ENCODE measurements at regions not wholly inside any gene's neighbourhood (a gene's known extent, or its start where the extent isn't known, plus 50 kb on each side); places are given as distances from the start of the nearest gene placed in this dataset.

- Histone ChIP-seq H3K4me3 (no peak overlapping the region), H3K27ac (no peak overlapping the region), H3K4me1 (replicated peaks in 1 of 2) (no peaks in the 10 kb centered on the region)
- WGBS, 10 experiments = 0 to 100% (median 92%) methylated on average over 1 of the region's 1 CpG; no CpG with 5 or more reads in 3 of the 10 experiments
- no peak for ATAC-seq (replicated peaks in 6 of 8)
- in situ Hi-C loops (cut with MboI; ENCODE audit: low pct_unique_long_range_greater_than_20kb in 2 of 9, low sequenced_read_pairs in 9 of 9, unreplicated experiment in 9 of 9) = no loop called here
Measured at GRCh38 chr7:49346195-49346899, 422.0 kb downstream of the CDC14C start.

- H3K27ac ChIP-seq = no peak overlapping the region
- no peaks in the 10 kb centered on the region for H3K4me1 ChIP-seq (replicated peaks in 1 of 2)
- H3K4me3 ChIP-seq = no peak overlapping the region
- ATAC-seq (replicated peaks in 6 of 8) = no peak
- WGBS, 10 experiments = 0 to 94% (median 60%) methylated on average over 1 to 2 of the region's 2 CpGs; no CpG with 5 or more reads in 3 of the 10 experiments
- in situ Hi-C loops (cut with MboI; ENCODE audit: low pct_unique_long_range_greater_than_20kb in 2 of 9, low sequenced_read_pairs in 9 of 9, unreplicated experiment in 9 of 9) = no loop called here
Measured at GRCh38 chr7:49367072-49367471, 406.4 kb upstream of the VWC2 start.

GRCh38 chr7:49371771-49372170, 401.7 kb upstream of the VWC2 start:
- in situ Hi-C loops (cut with MboI; ENCODE audit: low pct_unique_long_range_greater_than_20kb in 2 of 9, low sequenced_read_pairs in 9 of 9, unreplicated experiment in 9 of 9) = no loop called here
- no peaks in the 10 kb centered on the region for H3K4me1 ChIP-seq (replicated peaks in 1 of 2)
- ATAC-seq (replicated peaks in 6 of 8) = no peak
- H3K27ac ChIP-seq = no peak overlapping the region
- no peak overlapping the region for H3K4me3 ChIP-seq
- 0 to 100% (median 63%) methylated on average over 1 of the region's 1 CpG for WGBS, 10 experiments

GRCh38 chr7:49376817-49377375, 396.5 kb upstream of the VWC2 start:
- H3K4me1 ChIP-seq (replicated peaks in 1 of 2) = no peaks in the 10 kb centered on the region
- H3K4me3 ChIP-seq = no peak overlapping the region
- H3K27ac ChIP-seq = no peak overlapping the region
- in situ Hi-C loops (cut with MboI; ENCODE audit: low pct_unique_long_range_greater_than_20kb in 2 of 9, low sequenced_read_pairs in 9 of 9, unreplicated experiment in 9 of 9) = no loop called here
- peak in 4 of 8 experiments; percentile 57 to 99 (median 99) for ATAC-seq (replicated peaks in 6 of 8)
- WGBS, 10 experiments = 17 to 100% methylated on average over 1 to 2 of the region's 2 CpGs; no CpG with 5 or more reads in 8 of the 10 experiments

- Histone ChIP-seq H3K27ac (no peak overlapping the region), H3K4me3 (no peak overlapping the region), H3K4me1 (replicated peaks in 1 of 2) (peaks cover 0 to 3% of the 10 kb centered on the region in 2 donors)
- WGBS, 10 experiments = 0 to 100% (median 86%) methylated on average over 1 of the region's 1 CpG
- in situ Hi-C loops (cut with MboI; ENCODE audit: low pct_unique_long_range_greater_than_20kb in 2 of 9, low sequenced_read_pairs in 9 of 9, unreplicated experiment in 9 of 9) = no loop called here
- no peak for ATAC-seq (replicated peaks in 6 of 8)
Measured at GRCh38 chr7:49386792-49387191, 386.6 kb upstream of the VWC2 start.

GRCh38 chr7:49389871-49390479, 383.5 kb upstream of the VWC2 start:
- 5 to 55% (median 42%) methylated on average over 2 to 7 of the region's 7 CpGs for WGBS, 10 experiments
- no peak overlapping the region for H3K4me3 ChIP-seq
- H3K27ac ChIP-seq = no peak overlapping the region
- peaks cover 0 to 3% of the 10 kb centered on the region in 2 donors for H3K4me1 ChIP-seq (replicated peaks in 1 of 2)
- in situ Hi-C loops (cut with MboI; ENCODE audit: low pct_unique_long_range_greater_than_20kb in 2 of 9, low sequenced_read_pairs in 9 of 9, unreplicated experiment in 9 of 9) = no loop called here
- ATAC-seq (replicated peaks in 6 of 8) = peak in 6 of 8 experiments; percentile 27 to 69 (median 48)

- in situ Hi-C loops (cut with MboI; ENCODE audit: low pct_unique_long_range_greater_than_20kb in 2 of 9, low sequenced_read_pairs in 9 of 9, unreplicated experiment in 9 of 9) = no loop called here
- no peak for ATAC-seq (replicated peaks in 6 of 8)
Measured at GRCh38 chr7:49396229-49396628, 377.2 kb upstream of the VWC2 start.

GRCh38 chr7:49397750-49398149, 375.7 kb upstream of the VWC2 start:
- Histone ChIP-seq H3K27ac (no peak overlapping the region), H3K4me3 (no peak overlapping the region), H3K4me1 (replicated peaks in 1 of 2) (peaks cover 0 to 14% of the 10 kb centered on the region in 2 donors)
- no peak for ATAC-seq (replicated peaks in 6 of 8)
- WGBS, 10 experiments = 11 to 100% (median 91%) methylated on average over 2 to 4 of the region's 4 CpGs; no CpG with 5 or more reads in 2 of the 10 experiments
- in situ Hi-C loops (cut with MboI; ENCODE audit: low pct_unique_long_range_greater_than_20kb in 2 of 9, low sequenced_read_pairs in 9 of 9, unreplicated experiment in 9 of 9) = no loop called here

More at GRCh38 chr7:49396229-49396628, 377.2 kb upstream of the VWC2 start:
- Histone ChIP-seq H3K4me3 (no peak overlapping the region), H3K4me1 (replicated peaks in 1 of 2) (peaks cover 0 to 14% of the 10 kb centered on the region in 2 donors), H3K27ac (no peak overlapping the region)
- WGBS, 10 experiments = 3 to 100% (median 92%) methylated on average over 1 to 4 of the region's 4 CpGs; no CpG with 5 or more reads in 2 of the 10 experiments

GRCh38 chr7:49398236-49398635, 375.2 kb upstream of the VWC2 start:
- in situ Hi-C loops (cut with MboI; ENCODE audit: low pct_unique_long_range_greater_than_20kb in 2 of 9, low sequenced_read_pairs in 9 of 9, unreplicated experiment in 9 of 9) = no loop called here
- H3K4me1 ChIP-seq (replicated peaks in 1 of 2) = peaks cover 0 to 14% of the 10 kb centered on the region in 2 donors
- no peak overlapping the region for H3K4me3 ChIP-seq
- 0 to 98% (median 75%) methylated on average over 1 to 5 of the region's 5 CpGs for WGBS, 10 experiments
- no peak overlapping the region for H3K27ac ChIP-seq
- ATAC-seq (replicated peaks in 6 of 8) = no peak

GRCh38 chr7:49398746-49399145, 374.7 kb upstream of the VWC2 start:
- WGBS, 10 experiments = 11 to 80% (median 41%) methylated on average over 1 to 3 of the region's 3 CpGs; no CpG with 5 or more reads in 4 of the 10 experiments
- ATAC-seq (replicated peaks in 6 of 8) = peak in 6 of 8 experiments; percentile 53 to 84 (median 68)
- in situ Hi-C loops (cut with MboI; ENCODE audit: low pct_unique_long_range_greater_than_20kb in 2 of 9, low sequenced_read_pairs in 9 of 9, unreplicated experiment in 9 of 9) = no loop called here

GRCh38 chr7:49400891-49401550, 372.4 kb upstream of the VWC2 start:
- 0 to 100% (median 73%) methylated on average over 1 to 4 of the region's 4 CpGs; no CpG with 5 or more reads in 1 of the 10 experiments for WGBS, 10 experiments
- ATAC-seq (replicated peaks in 6 of 8) = no peak
- no peak overlapping the region for H3K4me3 ChIP-seq
- in situ Hi-C loops (cut with MboI; ENCODE audit: low pct_unique_long_range_greater_than_20kb in 2 of 9, low sequenced_read_pairs in 9 of 9, unreplicated experiment in 9 of 9) = no loop called here
- H3K4me1 ChIP-seq (replicated peaks in 1 of 2) = peaks cover 0 to 14% of the 10 kb centered on the region in 2 donors
- H3K27ac ChIP-seq = no peak overlapping the region

More at GRCh38 chr7:49398746-49399145, 374.7 kb upstream of the VWC2 start:
- Histone ChIP-seq H3K4me3 (no peak overlapping the region), H3K4me1 (replicated peaks in 1 of 2) (peaks cover 0 to 14% of the 10 kb centered on the region in 2 donors), H3K27ac (no peak overlapping the region)

- in situ Hi-C loops (cut with MboI; ENCODE audit: low pct_unique_long_range_greater_than_20kb in 2 of 9, low sequenced_read_pairs in 9 of 9, unreplicated experiment in 9 of 9) = no loop called here
- no peak for ATAC-seq (replicated peaks in 6 of 8)
- H3K4me1 ChIP-seq (replicated peaks in 1 of 2) = peaks cover 2 to 18% of the 10 kb centered on the region in 2 donors
- WGBS, 10 experiments = 77 to 100% (median 100%) methylated on average over 1 to 2 of the region's 2 CpGs; no CpG with 5 or more reads in 6 of the 10 experiments
- no peak overlapping the region for H3K27ac ChIP-seq
- no peak overlapping the region for H3K4me3 ChIP-seq
Measured at GRCh38 chr7:49403844-49404243, 369.6 kb upstream of the VWC2 start.

- Histone ChIP-seq H3K4me1 (replicated peaks in 1 of 2) (peaks cover 2 to 9% of the 10 kb centered on the region in 2 donors), H3K4me3 (no peak overlapping the region), H3K27ac (no peak overlapping the region)
- in situ Hi-C loops (cut with MboI; ENCODE audit: low pct_unique_long_range_greater_than_20kb in 2 of 9, low sequenced_read_pairs in 9 of 9, unreplicated experiment in 9 of 9) = no loop called here
- 4 to 73% (median 39%) methylated on average over 2 to 4 of the region's 4 CpGs for WGBS, 10 experiments
- ATAC-seq (replicated peaks in 6 of 8) = peak in 5 of 8 experiments; percentile 49 to 96 (median 92)
Measured at GRCh38 chr7:49407205-49407604, 366.2 kb upstream of the VWC2 start.

All from motor neuron (in vitro differentiated cells).